Umbilical cord (tissue), 1 donor: ENCODE measurements at regions not wholly inside any gene's neighbourhood (a gene's known extent, or its start where the extent isn't known, plus 50 kb on each side); places are given as distances from the start of the nearest gene placed in this dataset.
"Not testable (repeated sequence)": the region's sequence is repeated elsewhere in the genome, so short reads cannot be mapped to it uniquely, and the experiment has no call there.

Experiments
- DNase-seq: peaks from one replicate; pipeline ENCODE4 v3.0.0-alpha.2; 2015; ENCODE audit warnings: low spot score

DNA sequence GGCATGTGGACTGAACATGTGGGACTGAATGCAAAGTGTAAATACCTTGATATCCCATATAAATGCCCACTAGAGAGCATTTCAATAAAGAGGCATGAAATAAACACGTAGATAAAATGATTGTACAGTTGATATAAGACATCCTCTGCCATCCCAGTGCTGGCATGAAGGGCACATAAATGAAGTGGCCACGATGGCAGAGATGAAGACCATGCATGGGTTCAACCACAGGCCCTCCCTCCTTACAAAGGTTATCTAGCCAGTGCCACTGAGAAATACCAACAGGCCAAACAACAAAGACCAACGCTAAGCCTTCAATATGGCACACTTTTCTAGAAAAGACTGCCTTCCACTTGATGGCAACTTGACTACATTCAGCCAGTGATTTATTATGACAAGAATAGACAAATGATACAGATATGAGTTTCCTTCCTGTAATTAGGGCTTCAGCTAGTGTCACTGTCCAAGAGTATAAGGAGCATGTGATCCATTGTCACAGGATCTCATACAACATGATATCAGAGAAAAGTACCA lies 493.9 kb upstream of the MAP2 start:
- DNase-seq = no peak

DNA sequence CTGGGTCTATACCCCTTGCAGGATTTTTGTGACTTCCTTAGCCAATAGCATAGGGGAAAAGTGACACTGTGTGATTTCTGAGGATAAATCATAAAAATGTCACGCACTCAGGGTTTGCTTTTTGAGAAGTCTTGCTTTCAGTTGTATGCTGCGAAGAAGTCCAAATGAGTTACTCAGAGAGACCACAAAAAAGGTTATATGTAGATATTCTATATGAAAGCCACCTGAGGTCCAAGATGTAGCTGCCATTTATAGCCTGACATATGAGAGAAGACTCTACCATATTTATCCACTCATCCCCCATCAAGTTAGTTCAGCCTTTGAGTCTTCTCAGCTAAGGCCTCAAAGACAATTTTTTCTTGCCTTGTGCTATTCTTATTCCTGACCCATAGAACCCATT lies 488.3 kb upstream of the MAP2 start:
- no peak for DNase-seq

DNA sequence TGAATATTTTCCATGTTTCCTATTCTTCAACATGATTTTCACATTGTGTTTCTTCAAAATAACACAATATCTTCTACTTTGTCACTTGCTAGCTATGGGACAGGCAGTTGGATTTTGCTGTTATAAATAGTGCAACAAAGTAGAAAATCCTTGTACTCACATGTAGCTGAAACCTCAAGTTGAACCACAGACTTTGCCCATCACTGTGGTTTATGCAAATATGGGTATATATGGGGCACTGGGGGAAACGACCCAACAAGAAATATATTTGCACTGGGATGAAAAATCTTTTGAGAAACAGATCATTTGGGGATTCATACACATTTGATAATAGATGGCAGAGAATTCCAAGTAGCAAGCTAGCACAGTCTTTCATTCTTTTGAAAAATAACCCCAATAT lies 486.3 kb upstream of the MAP2 start:
- DNase-seq = no peak

DNA sequence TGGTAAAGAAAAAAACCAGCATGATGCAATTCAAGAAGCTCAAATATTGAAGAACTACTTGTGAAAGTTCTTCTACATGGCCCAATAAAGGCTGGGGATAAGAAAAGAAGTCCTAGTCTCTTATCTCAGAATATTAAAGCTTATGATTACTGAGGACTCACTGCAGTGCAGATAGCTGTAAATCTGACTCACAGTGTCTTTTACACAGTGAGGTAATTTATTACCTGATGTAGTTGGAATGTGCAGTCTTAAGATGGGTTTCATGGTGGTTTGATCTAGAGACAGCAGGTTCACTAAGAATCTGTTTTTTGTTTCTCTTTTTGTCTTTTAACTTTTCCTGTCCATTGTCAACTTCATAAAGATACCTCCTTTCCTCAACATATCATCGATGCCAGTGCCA lies 484.0 kb upstream of the MAP2 start:
- peak; percentile 33 for DNase-seq

DNA sequence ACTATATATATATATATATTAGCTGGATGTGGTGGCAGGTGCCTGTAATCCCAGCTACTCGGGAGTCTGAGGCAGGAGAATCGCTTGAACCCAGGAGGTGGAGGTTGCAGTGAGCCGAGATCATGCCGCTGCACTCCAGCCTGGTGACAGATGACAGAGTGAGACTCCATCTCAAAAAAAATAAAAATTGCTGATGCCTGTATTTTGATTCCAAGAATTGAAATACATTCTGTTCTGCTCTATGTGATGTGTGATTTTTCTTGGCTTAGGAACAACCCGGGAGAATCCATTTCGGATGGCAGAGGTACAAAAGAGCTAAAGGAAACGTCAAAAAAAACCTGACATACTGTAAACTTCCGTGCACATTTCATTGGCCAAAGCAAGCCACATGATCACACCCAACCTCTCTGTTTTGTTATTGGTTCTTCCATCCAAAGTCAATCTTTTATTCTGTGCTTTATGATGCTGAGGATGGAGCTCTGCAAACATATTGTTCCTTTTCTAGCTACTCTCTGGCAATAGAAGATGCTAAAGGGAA lies 478.1 kb upstream of the MAP2 start:
- no peak for DNase-seq

DNA sequence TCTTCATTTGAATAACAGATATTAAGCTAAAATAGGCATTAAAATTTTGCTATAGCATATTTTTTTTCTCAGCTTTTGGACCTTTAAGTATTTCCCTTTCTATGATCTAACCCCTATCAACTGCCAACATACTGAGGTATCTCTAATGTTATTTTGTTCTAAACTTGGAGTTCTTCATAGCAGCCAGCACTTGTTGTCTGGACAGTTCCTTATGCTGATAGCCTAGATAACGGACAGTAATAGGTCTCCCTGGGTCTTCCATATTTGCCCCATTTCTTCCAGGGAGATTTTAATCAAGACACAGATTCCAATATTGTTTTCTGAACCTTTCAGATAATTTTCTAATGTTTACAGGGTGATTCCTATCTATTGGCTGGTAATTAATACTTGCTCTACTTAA lies 475.8 kb upstream of the MAP2 start:
- DNase-seq = no peak

DNA sequence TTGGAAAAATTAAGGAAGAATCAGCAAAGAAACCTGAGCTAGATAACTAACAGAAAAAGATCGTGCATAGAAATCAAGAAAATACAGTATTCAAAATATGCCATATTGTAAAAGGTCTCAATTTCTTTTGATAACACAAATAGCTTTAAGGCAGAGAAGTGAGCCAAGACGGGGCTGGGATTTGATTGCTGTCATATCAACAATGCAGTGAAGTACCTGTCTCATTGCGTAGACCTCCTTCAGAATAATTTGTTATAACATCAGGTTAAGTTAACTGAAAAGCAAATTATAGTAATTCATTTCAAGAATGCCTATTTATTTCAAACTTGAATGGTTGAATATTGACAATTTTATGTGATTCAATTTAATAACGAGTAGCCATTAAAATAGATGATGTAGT lies 453.8 kb upstream of the MAP2 start:
- no peak for DNase-seq

DNA sequence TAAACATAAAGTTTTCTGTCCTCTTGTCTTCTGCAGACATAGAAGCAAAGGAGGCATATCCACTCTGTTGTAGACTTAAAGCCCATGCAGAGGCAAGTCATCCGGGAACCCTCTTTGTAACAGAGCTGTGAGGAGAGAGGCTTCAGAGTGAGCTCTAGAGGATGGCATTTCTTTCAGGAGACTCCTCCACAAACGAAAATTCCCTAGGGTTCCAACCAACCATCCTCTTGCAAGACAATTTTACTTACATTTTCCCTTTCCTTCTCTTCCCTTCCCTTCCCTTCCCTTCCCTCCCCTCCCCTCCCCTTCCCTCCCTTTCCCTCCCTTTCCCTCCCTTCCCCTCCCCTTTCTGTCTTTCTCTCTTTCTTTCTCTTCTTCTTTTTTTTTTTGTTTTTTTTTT lies 446.3 kb upstream of the MAP2 start:
- DNase-seq = no peak

DNA sequence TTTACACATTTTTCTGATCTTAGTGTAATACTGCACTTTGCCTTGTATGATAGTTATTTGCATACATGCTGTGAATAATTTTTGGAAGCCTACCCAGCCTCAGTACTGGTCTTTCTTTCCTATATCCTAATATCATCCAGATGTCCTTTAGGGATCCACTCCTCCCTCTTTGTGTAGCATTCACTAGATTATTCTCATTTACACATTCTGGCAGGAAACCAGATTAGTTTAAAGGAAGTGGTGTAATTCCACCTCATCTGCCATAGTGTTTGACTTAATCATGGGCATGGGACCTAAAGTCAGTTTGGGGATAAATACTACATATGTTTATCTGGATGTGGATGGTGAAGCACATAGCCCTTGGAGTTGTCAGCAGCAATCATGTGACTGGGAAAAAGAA lies 444.9 kb upstream of the MAP2 start:
- DNase-seq = no peak

DNA sequence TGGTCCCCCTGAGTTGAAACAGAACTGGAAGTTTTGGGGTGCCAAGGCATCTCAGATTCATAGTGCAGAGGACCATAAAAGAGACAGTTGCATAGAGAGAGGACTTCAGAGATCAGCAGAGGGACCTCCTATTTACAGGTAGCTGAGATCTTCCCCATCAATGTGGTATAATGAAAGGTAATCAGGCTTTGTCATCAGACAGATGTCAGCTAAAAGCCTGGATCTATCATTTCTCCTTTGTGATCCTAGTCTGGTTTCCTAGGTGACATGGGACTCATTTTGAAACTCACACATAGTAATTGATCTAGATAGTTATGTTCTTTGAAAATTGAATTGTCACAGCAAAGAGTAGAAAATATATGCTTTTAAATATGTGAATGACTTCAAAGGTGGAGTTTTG lies 443.5 kb upstream of the MAP2 start:
- no peak for DNase-seq

DNA sequence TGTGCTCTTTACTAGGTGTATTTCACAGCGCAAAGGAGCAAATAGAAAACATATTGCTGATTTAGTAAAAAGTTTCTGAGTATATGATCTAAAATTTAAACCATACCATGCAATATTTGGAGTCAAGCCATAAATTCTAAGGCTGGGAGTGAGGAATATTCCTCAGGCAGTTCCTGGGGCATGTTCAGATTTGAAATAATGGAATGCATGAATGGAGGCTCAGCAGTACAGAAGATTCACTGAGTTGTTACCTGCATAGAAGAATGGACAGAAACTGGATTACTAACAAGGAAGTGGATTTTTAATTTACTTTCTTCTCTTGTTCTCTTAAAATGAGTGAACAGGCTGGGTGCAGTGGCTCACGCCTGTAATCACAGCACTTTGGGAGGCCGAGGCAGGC lies 441.0 kb upstream of the MAP2 start:
- no peak for DNase-seq

DNA sequence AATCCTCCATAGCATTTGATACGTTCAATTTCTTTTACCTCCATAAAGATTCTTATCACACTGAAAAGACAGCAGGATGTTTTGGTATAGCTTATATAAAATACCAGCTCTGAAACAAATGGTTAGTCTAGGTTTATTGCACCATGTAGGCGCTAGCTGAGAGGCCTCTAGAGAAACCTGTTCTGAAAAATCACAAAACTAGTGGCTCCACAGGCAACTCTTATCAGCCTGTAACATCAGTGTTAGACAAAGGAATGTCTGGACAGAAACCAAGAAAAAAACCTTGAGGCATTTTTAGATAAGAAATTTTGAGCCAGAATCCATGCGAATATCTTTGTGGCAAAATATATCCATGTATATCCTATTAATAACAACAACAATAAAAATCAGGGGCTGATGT lies 440.4 kb upstream of the MAP2 start:
- DNase-seq = peak; percentile 39

DNA sequence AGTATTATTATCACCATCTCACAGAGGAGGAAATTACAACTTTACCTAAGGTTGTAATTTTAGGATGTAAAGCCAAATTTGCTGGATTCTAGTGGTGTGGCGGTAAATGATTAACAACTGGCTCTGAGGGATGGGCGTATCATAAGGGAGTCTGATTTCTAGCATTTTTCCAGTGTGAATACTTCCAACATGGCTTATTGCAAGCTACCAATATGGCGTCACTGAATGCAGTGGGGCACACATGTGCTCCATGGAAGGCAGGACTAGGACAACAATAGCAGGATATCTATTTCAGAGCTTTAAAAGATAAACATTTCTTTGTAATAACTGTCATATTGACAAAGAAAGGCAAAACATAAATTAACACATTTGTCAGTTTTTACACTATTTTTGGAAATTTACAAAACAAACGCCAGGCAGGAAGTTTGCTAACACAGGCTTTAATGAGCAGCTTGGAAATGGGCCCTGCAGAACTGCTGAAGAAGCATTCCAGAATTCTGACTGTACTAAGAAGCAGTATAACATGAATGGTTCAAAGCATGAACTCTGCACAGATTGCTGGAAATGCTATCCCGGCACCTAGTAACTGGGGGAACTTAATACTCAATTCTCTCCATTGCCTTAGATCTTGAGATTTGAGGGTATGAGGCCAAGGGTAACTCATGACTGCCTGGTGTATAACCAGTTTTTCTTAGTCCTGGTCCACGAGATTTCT lies 439.3 kb upstream of the MAP2 start:
- DNase-seq = peak; percentile 71

DNA sequence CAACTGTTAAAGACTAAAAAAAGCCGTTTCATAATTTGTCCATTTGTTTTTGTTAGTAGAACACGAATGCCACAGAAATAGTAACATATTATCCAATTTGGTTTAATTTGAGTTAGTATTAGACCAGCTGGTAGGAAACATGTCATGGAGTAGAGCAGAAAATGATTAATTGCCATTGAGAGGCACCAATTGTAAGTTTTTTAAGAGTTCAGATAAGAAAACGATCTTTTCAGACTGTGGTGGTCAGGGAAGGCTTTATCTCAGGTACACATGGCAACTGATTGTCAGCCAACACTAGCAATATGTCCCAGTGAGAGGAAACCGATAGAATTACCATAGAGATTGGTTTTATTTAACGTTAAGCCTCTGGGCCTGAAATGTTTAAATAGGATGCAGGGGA lies 438.2 kb upstream of the MAP2 start:
- DNase-seq = no peak

DNA sequence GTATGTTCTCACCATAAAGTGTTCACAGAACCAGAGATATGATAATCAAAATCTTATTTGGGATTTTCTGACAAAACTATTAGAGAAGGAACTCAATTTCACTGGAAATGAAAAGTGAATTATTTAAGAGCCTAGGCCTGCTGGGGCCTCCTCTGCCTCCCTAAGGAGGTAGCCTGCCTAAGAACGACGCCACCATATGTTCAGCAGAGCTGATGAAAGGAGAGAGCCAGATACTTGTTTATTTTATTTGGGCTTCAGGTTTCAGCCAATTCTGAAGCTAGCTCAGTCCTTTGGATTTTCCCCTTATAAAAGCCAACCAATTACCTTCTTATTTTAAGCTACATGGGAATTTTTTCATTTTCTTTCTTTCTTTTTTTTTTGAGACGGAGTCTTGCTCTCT lies 433.1 kb upstream of the MAP2 start:
- no peak for DNase-seq

DNA sequence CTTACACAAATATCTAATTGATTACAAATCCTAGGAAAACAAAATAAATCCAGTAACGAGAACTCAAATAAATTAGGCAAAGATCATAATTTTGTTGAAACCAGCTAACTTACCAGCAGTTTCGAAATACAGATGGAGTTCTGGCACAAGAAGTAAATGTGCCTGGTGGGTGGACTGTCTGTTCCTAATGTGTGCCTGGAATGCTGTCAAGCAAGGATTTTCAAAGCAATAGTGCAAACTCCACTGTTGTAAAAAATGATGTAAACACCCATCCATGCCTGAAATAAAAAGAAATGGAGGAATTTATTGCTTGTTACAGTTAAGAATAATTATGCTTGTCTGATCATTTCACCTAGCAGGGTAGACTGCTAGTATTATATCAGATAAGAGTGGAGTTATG lies 423.9 kb upstream of the MAP2 start:
- DNase-seq = peak; percentile 34

DNA sequence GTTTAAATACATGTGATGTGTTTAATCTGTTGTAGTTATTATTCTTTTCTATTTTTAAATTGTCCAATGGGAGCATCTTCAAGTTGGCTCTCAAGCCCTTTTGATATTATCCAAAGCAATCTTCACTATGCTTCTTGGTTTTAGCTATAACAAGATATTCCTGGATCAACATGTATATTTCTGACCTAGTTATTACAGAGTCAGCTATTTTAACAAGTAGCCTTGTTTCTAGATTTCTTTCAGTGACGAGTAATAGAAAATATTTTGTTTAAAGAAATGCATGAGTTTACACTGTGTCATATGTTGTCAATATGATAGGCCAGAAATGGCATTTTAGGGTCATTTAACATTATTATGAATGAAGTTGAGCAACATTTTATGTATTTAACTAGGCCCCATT lies 421.8 kb upstream of the MAP2 start:
- no peak for DNase-seq

DNA sequence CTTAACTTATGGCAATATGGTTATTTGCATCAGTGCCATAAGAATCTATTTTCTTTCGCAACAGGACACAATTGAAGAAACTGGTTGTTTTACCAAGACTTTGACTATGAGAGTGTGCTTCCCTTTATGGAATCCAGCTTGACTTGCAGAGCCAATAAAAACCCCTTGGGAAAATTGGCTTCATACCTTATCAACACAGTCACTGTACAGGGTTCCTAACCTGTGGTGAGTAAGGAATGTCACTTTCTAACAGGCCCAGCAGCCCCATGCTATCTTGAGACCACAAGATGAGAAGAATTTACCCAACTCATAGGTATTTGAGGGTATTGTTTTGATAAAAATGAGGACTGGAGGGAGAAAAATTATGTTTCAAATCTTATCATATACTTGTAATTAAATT lies 418.5 kb upstream of the MAP2 start:
- no peak for DNase-seq

DNA sequence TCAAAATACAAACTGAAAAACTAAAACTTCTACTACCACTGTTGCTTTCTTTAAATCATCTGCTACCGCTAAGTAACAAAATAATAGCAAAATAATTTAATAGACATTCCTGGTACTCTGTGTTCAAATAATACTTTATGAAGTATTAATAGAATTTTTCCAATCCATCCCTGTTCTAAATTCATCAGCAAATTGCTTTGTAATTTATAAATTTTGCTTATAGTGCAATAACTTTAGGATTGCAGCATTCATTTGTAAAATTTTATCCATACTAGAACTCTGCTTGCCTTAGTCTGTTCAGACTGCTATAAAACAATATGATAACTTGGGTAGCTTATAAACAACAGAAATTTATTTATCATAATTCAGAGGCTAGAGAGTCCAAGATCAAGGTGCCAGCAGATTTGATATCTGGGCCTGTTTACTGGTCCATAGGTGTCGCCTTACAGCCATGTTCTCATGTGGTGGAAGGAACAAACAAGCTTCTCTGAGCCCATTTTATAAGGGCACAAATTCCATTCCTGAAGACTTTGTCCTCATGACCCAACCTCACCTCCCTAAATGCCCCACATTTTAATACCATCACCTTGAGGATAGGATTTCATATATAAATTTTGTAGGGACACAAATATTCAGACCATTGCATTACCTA lies 415.1 kb upstream of the MAP2 start:
- DNase-seq = no peak

DNA sequence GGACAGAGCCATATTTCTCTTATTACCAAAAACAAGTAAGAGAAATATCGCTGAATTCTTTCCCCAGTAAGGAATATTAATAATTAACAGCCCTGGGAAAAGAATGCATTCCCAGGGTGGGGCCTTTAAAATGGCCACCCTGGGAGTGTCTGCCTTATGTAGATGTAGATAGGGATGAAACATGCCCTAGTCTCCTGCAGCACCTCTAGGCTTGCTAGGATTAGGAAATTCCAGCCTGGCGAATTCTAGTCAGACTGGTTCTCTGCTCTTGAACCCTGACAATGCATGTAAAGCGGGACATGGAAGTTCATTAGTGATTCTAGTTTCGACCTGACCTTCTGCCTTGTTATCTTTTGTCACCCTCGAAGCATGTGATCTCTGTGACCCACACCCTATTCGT lies 405.2 kb upstream of the MAP2 start:
- DNase-seq = not testable (repeated sequence)

DNA sequence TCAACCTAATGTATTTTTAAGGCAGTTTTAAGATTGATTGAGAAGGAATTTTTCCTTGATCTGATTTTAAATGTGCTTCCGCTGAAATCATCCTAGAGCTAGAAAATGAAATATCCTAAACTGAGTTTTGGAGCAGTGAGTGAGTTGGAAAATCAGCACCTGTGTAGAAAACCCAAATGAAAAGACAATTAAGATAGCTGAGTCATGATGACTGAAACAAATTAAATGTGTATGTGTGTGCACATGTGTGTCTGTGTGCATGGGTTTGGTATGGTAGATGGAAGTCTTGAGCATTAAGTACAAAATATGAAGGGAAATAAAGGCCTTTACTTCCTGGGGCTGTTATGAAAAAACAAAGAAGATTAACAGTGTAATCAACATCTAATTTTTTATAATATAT lies 394.6 kb upstream of the MAP2 start:
- DNase-seq = no peak

DNA sequence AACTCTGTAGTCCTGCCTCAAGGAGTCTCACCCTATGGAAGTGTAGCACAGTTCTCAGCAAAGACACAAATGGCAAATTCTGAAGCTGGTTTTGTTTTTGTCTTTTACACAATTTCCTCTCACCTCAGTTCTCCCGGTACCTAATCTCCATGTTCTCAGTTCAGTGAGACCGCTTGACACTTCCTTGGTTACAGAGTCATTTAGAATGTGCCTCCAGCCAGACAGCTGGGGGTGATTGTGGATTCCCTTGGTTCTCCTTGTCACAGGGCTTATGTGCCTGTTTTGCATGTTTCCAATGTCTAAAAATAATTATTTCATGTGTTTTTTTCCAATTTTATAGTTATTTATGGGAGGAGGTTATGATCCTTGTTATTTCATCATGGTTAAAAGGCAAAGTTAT lies 379.5 kb upstream of the MAP2 start:
- no peak for DNase-seq

DNA sequence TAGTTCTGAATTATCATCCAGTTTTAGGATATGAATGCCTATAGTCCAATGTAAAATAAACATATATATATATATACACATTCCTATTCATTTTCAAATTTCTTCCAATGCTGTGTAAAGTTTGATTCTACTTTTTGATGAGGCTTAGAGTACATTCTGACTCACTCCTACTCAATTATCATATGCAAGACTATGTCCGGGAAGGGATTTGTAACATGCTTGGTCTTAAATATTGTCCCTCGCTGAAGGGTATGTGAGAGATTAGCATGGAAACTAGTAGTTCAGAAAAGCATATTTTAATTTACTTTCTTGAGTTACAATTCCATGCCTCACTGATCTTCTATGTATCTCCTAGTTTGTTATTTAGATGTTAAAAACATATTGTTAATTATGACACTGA lies 377.7 kb upstream of the MAP2 start:
- no peak for DNase-seq
